ENCODE measurements at regions not wholly inside any gene's neighbourhood (a gene's known extent, or its start where the extent isn't known, plus 50 kb on each side); places are given as distances from the start of the nearest gene placed in this dataset.

GRCh38 chr14:87139299-87139698 lies 853.7 kb downstream of the GALC start:
- no peaks in the 10 kb centered on the region for H3K36me3 ChIP-seq (ENCODE audit: control insufficient read depth, insufficient read depth, low read length)
- no peaks in the 10 kb centered on the region for H3K9me3 ChIP-seq (ENCODE audit: control insufficient read depth, low read length)
- no peak overlapping the region for H3K4me3 ChIP-seq (ENCODE audit: extremely low read depth, insufficient read depth, low read length, poor library complexity, severe bottlenecking)
- H3K4me1 ChIP-seq (ENCODE audit: control insufficient read depth, insufficient read depth, low read length, poor library complexity, severe bottlenecking) = no peaks in the 10 kb centered on the region
- H3K27ac ChIP-seq (ENCODE audit: low read depth, low read length, severe bottlenecking) = no peak overlapping the region
- 93 to 100% methylated on average over 1 to 2 of the region's 2 CpGs for WGBS, 2 experiments (ENCODE audit: insufficient coverage in 2 of 2)

GRCh38 chr14:87133073-87133801 lies 859.7 kb downstream of the GALC start:
- H3K9me3 ChIP-seq (ENCODE audit: control insufficient read depth, low read length) = no peaks in the 10 kb centered on the region
- no peak overlapping the region for H3K4me3 ChIP-seq (ENCODE audit: extremely low read depth, insufficient read depth, low read length, poor library complexity, severe bottlenecking)
- peaks cover 8% of the 10 kb centered on the region for H3K4me1 ChIP-seq (ENCODE audit: control insufficient read depth, insufficient read depth, low read length, poor library complexity, severe bottlenecking)
- no peaks in the 10 kb centered on the region for H3K36me3 ChIP-seq (ENCODE audit: control insufficient read depth, insufficient read depth, low read length)
- WGBS, 2 experiments (ENCODE audit: insufficient coverage in 2 of 2) = 80 to 82% methylated on average over 1 to 3 of the region's 4 CpGs
- H3K27ac ChIP-seq (ENCODE audit: low read depth, low read length, severe bottlenecking) = no peak overlapping the region

- 73 to 84% methylated on average over 3 to 5 of the region's 5 CpGs for WGBS, 2 experiments (ENCODE audit: insufficient coverage in 2 of 2)
- H3K9me3 ChIP-seq (ENCODE audit: control insufficient read depth, low read length) = no peaks in the 10 kb centered on the region
- H3K4me1 ChIP-seq (ENCODE audit: control insufficient read depth, insufficient read depth, low read length, poor library complexity, severe bottlenecking) = peaks cover 8% of the 10 kb centered on the region
- H3K4me3 ChIP-seq (ENCODE audit: extremely low read depth, insufficient read depth, low read length, poor library complexity, severe bottlenecking) = no peak overlapping the region
- no peaks in the 10 kb centered on the region for H3K36me3 ChIP-seq (ENCODE audit: control insufficient read depth, insufficient read depth, low read length)
- H3K27ac ChIP-seq (ENCODE audit: low read depth, low read length, severe bottlenecking) = no peak overlapping the region
Measured at GRCh38 chr14:87131879-87132278, 861.1 kb downstream of the GALC start.

- Histone ChIP-seq H3K4me3 (ENCODE audit: extremely low read depth, insufficient read depth, low read length, poor library complexity, severe bottlenecking) (no peak overlapping the region), H3K4me1 (ENCODE audit: control insufficient read depth, insufficient read depth, low read length, poor library complexity, severe bottlenecking) (no peaks in the 10 kb centered on the region), H3K27ac (ENCODE audit: low read depth, low read length, severe bottlenecking) (no peak overlapping the region), H3K9me3 (ENCODE audit: control insufficient read depth, low read length) (no peaks in the 10 kb centered on the region), H3K36me3 (ENCODE audit: control insufficient read depth, insufficient read depth, low read length) (no peaks in the 10 kb centered on the region)
Measured at GRCh38 chr14:87122166-87122565, 870.8 kb downstream of the GALC start.

- Histone ChIP-seq H3K4me1 (ENCODE audit: control insufficient read depth, insufficient read depth, low read length, poor library complexity, severe bottlenecking) (no peaks in the 10 kb centered on the region), H3K9me3 (ENCODE audit: control insufficient read depth, low read length) (no peaks in the 10 kb centered on the region), H3K36me3 (ENCODE audit: control insufficient read depth, insufficient read depth, low read length) (no peaks in the 10 kb centered on the region), H3K4me3 (ENCODE audit: extremely low read depth, insufficient read depth, low read length, poor library complexity, severe bottlenecking) (no peak overlapping the region), H3K27ac (ENCODE audit: low read depth, low read length, severe bottlenecking) (no peak overlapping the region)
- WGBS, 2 experiments (ENCODE audit: insufficient coverage in 2 of 2) = 100% methylated on average over 2 of the region's 2 CpGs
Measured at GRCh38 chr14:87121716-87122115, 871.3 kb downstream of the GALC start.

GRCh38 chr14:87115234-87115633 lies 877.7 kb downstream of the GALC start:
- Histone ChIP-seq H3K27ac (ENCODE audit: low read depth, low read length, severe bottlenecking) (no peak overlapping the region), H3K36me3 (ENCODE audit: control insufficient read depth, insufficient read depth, low read length) (no peaks in the 10 kb centered on the region), H3K9me3 (ENCODE audit: control insufficient read depth, low read length) (no peaks in the 10 kb centered on the region), H3K4me3 (ENCODE audit: extremely low read depth, insufficient read depth, low read length, poor library complexity, severe bottlenecking) (no peak overlapping the region), H3K4me1 (ENCODE audit: control insufficient read depth, insufficient read depth, low read length, poor library complexity, severe bottlenecking) (no peaks in the 10 kb centered on the region)
- 71% methylated on average over 1 of the region's 1 CpG; no CpG with 5 or more reads in 1 of the 2 experiments for WGBS, 2 experiments (ENCODE audit: insufficient coverage in 2 of 2)

GRCh38 chr14:87113286-87113685 lies 879.7 kb downstream of the GALC start:
- Histone ChIP-seq H3K36me3 (ENCODE audit: control insufficient read depth, insufficient read depth, low read length) (no peaks in the 10 kb centered on the region), H3K9me3 (ENCODE audit: control insufficient read depth, low read length) (no peaks in the 10 kb centered on the region), H3K4me3 (ENCODE audit: extremely low read depth, insufficient read depth, low read length, poor library complexity, severe bottlenecking) (no peak overlapping the region), H3K27ac (ENCODE audit: low read depth, low read length, severe bottlenecking) (no peak overlapping the region), H3K4me1 (ENCODE audit: control insufficient read depth, insufficient read depth, low read length, poor library complexity, severe bottlenecking) (no peaks in the 10 kb centered on the region)
- 61 to 100% methylated on average over 3 to 4 of the region's 5 CpGs for WGBS, 2 experiments (ENCODE audit: insufficient coverage in 2 of 2)

- 100% methylated on average over 2 of the region's 3 CpGs; no CpG with 5 or more reads in 1 of the 2 experiments for WGBS, 2 experiments (ENCODE audit: insufficient coverage in 2 of 2)
- H3K36me3 ChIP-seq (ENCODE audit: control insufficient read depth, insufficient read depth, low read length) = no peaks in the 10 kb centered on the region
- H3K27ac ChIP-seq (ENCODE audit: low read depth, low read length, severe bottlenecking) = no peak overlapping the region
- H3K4me3 ChIP-seq (ENCODE audit: extremely low read depth, insufficient read depth, low read length, poor library complexity, severe bottlenecking) = no peak overlapping the region
- no peaks in the 10 kb centered on the region for H3K4me1 ChIP-seq (ENCODE audit: control insufficient read depth, insufficient read depth, low read length, poor library complexity, severe bottlenecking)
- H3K9me3 ChIP-seq (ENCODE audit: control insufficient read depth, low read length) = no peaks in the 10 kb centered on the region
Measured at GRCh38 chr14:87111741-87112140, 881.2 kb downstream of the GALC start.

GRCh38 chr14:87111126-87111525 lies 881.9 kb downstream of the GALC start:
- 100% methylated on average over 1 of the region's 1 CpG; no CpG with 5 or more reads in 1 of the 2 experiments for WGBS, 2 experiments (ENCODE audit: insufficient coverage in 2 of 2)
- H3K27ac ChIP-seq (ENCODE audit: low read depth, low read length, severe bottlenecking) = no peak overlapping the region
- H3K4me1 ChIP-seq (ENCODE audit: control insufficient read depth, insufficient read depth, low read length, poor library complexity, severe bottlenecking) = no peaks in the 10 kb centered on the region
- H3K9me3 ChIP-seq (ENCODE audit: control insufficient read depth, low read length) = no peaks in the 10 kb centered on the region
- H3K36me3 ChIP-seq (ENCODE audit: control insufficient read depth, insufficient read depth, low read length) = no peaks in the 10 kb centered on the region
- no peak overlapping the region for H3K4me3 ChIP-seq (ENCODE audit: extremely low read depth, insufficient read depth, low read length, poor library complexity, severe bottlenecking)

GRCh38 chr14:87109271-87109670 lies 883.7 kb downstream of the GALC start:
- no peak overlapping the region for H3K4me3 ChIP-seq (ENCODE audit: extremely low read depth, insufficient read depth, low read length, poor library complexity, severe bottlenecking)
- H3K36me3 ChIP-seq (ENCODE audit: control insufficient read depth, insufficient read depth, low read length) = no peaks in the 10 kb centered on the region
- no peak overlapping the region for H3K27ac ChIP-seq (ENCODE audit: low read depth, low read length, severe bottlenecking)
- no peaks in the 10 kb centered on the region for H3K9me3 ChIP-seq (ENCODE audit: control insufficient read depth, low read length)
- H3K4me1 ChIP-seq (ENCODE audit: control insufficient read depth, insufficient read depth, low read length, poor library complexity, severe bottlenecking) = no peaks in the 10 kb centered on the region
- WGBS, 2 experiments (ENCODE audit: insufficient coverage in 2 of 2) = 100% methylated on average over 1 of the region's 3 CpGs; no CpG with 5 or more reads in 1 of the 2 experiments

- H3K9me3 ChIP-seq (ENCODE audit: control insufficient read depth, low read length) = no peaks in the 10 kb centered on the region
- H3K4me3 ChIP-seq (ENCODE audit: extremely low read depth, insufficient read depth, low read length, poor library complexity, severe bottlenecking) = no peak overlapping the region
- WGBS, 2 experiments (ENCODE audit: insufficient coverage in 2 of 2) = 100% methylated on average over 1 of the region's 3 CpGs
- no peaks in the 10 kb centered on the region for H3K4me1 ChIP-seq (ENCODE audit: control insufficient read depth, insufficient read depth, low read length, poor library complexity, severe bottlenecking)
- H3K36me3 ChIP-seq (ENCODE audit: control insufficient read depth, insufficient read depth, low read length) = no peaks in the 10 kb centered on the region
- no peak overlapping the region for H3K27ac ChIP-seq (ENCODE audit: low read depth, low read length, severe bottlenecking)
Measured at GRCh38 chr14:87108726-87109125, 884.3 kb downstream of the GALC start.
